GM21619 (cell line): ENCODE measurements at regions not wholly inside any gene's neighbourhood (a gene's known extent, or its start where the extent isn't known, plus 50 kb on each side); places are given as distances from the start of the nearest gene placed in this dataset.

ENCODE experiments used
- ATAC-seq: cut with Tn5 transposase; IDR thresholded peaks from one replicate; pipeline ENCODE4 v1.9.1; 2021; ENCODE audit not compliant: unreplicated experiment

DNA sequence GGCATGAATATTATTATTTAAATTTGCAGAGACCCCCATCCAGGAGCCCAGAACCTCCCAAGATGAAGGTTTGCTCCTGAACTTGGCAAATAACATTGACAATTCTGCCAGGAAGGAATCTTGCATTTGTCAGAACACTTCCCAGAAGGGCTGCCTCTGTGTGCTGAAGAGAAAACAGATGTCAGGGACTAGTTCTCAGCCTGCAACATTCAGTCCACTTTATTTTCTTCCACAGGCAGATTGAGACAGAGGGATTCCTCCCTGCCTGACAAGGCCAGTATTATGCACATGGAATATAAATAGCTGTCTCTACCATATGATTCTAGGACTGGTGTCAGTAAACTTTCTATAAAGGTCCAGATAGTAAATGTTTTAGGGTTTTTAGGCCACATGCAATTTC, 171.5 kb upstream of the SIX2 start:
- no peak for ATAC-seq

DNA sequence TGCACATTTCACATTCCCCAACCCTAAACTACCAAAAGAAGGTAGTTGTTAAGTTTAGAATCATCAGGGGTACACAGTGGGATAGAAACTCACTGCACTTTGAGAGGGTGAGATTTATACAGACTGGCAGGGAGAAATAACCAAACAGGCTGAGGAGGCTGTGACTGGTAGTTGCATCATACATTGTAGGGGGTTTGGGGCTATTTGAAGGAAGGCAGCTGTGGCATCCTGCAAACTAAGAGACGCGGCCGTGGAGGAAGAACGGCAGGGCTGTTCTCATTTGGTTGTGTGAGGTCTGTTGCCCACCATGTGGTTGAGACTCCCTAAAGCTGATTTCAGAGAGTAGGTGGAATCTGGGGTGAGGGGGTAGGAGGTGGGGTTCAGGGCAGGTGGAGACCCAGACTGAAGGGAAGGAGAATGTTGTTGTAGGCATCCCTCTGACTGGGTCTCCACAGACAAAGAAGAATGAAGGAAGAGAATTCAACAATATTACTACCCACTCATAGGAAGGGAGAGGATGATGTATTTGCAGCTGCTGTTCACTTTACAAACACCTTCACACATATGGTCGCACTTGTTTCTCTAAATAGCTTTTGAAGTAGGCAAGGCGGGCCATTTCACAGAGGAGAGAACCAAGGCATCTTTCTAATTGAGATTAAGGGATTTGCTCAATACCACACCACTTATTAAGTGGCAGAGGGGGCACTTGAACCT, 170.9 kb upstream of the SIX2 start:
- no peak for ATAC-seq

DNA sequence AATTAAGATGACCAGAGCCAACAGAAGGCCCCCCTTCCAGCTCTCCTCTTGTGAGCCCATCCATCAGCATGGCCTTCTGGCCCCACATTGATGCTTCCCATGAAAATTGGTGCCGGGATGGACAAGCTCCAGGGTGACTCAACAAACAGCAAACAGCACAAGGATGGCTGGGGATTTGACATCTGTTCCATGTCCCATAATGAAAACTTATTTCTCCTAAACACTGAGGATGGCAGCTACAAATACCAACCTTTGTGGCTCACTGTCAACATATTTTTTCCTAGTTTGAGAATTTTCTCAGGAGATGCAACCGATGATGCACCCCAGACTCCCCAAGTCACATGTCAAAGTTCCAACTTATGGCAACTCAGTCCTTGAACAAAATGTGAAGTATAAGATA, 169.6 kb upstream of the SIX2 start:
- ATAC-seq: no peak

DNA sequence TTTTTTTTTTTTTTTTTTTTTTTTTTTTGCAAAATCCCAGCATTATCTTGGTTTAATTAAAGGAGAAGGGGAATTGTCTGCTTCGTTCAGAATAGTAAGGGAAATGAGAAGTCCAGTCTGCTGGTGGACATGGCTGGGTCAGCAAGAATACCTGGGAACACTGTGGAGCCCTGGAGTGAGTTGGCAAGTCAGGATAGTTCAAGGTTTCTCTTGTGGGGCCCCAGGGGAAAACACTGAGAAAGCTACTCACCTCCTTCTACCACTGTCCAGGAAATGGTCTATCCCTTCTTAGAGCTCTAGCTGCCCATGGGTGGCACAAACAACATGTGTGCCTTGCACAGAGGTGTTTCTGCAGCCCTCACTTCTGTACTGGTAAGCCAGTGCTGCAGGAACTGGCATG, 169.1 kb upstream of the SIX2 start:
- no peak for ATAC-seq

DNA sequence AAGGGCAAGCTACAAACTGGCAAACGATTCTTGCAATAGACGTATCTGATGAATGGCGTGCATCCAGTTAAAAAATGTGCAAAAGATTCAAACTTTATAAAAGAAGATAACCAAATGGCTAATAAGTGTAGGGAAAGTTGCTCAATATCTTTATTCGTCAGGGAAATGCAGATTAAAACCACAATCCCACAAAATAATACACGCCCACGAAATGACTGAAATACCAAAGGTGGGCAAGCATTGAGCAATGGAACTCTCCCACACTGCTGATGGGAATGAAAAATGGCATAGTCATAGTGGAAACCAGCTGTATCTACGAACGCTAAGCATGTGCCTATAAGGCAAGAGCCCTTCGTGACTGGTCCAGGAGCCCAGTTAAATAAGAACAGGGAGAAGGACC, 168.6 kb upstream of the SIX2 start:
- no peak for ATAC-seq

DNA sequence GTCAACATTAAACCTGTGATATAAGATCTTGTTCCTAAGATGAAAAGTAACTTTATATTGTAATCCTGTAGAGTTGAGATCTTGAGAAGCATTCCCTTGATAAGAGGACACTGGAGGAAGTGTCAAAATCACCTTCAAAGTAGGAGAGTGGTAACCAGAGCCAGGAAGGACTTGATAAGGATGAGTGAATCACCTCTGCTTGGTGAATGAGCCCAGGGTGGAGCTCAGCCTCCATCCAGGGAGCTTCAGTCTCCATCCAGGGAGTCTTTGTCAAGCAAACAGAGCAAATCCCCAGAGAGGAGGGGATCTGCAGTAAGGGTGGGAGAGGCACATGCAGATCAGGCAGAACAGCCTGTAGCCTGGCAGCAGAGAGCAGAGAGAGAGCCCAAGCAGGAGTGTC, 167.1 kb upstream of the SIX2 start:
- no peak for ATAC-seq

DNA sequence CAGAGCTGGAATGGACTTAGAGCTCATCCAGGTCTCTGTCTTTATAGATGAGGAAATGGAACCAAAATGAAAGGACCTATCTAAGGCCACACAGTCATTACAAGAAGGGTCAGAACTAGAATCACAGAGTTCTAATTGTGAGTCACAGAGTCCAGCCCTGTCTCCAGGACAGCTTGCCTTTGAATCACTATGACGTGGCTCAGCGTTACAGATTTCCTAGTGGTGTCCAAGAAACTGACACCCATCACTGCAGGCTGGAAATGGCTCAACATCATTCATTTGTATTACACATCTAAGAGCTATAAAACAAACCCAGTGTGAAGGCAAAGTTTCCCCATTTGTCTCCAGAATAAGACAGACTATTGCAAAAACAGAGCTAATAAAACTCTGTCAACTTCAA, 164.3 kb upstream of the SIX2 start:
- ATAC-seq: no peak

DNA sequence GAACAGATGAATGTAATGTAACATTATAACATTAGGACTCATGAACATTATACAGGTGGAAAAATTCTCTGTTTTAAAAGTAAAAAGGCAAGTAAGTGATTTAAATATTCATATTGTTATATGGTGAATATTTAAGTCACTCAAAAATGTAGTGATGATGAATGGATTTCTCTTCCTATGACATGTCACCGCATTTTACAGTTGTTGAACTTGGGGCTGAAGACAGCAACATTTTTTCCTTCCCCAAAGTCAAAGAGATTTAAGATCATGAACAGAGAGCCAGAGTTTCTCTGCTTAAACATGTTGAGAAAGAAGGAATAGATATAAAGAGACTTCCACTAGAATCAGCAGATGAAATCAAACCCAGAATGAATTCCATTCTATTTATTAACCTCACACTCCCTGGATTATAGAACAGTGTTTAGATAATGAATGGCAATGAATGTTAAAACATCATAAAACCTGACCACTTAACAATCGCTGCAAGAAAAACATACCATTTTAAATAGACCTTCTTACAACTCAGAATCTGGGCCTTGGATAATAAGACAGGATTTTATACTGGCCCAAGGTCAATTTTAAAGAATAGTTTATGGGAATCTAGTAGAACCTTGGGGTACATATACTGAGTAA, 163.6 kb upstream of the SIX2 start:
- no peak for ATAC-seq

DNA sequence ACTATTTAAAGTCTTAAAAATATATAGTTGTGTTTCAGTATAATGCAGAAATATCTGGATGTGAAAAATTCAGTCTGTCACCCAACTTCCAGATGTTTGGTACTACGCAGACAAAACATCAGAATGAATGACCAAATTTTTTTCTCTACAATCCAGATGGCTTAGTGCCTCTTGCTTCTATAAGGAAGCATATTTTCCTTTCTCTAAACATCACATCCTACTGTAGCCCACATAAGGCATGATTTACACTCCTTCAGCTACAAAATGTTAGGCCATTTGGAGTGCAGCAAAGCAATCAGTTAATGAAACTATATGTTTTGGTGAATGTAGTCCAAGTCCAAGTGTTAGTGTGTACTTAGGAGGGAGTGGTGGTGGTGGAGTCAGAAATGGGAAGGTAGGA, 162.9 kb upstream of the SIX2 start:
- ATAC-seq: no peak

DNA sequence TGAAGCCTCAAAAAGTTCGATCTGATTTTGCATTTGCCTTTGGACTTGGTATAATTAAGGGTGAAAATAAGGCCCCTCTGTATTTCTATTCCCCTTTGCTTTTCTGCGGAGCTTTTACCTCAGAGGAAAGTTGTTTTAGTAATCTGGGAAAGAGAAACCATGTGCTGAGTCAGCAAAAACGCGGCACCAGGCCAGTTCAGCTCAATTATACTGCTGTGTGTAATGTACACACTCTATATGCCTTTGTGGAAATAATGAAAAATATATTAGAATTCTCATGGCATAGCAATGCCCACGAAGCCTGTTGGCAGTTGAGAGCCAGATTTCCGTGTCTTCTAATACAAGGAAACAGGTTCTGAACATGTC, 161.9 kb upstream of the SIX2 start:
- ATAC-seq: no peak

DNA sequence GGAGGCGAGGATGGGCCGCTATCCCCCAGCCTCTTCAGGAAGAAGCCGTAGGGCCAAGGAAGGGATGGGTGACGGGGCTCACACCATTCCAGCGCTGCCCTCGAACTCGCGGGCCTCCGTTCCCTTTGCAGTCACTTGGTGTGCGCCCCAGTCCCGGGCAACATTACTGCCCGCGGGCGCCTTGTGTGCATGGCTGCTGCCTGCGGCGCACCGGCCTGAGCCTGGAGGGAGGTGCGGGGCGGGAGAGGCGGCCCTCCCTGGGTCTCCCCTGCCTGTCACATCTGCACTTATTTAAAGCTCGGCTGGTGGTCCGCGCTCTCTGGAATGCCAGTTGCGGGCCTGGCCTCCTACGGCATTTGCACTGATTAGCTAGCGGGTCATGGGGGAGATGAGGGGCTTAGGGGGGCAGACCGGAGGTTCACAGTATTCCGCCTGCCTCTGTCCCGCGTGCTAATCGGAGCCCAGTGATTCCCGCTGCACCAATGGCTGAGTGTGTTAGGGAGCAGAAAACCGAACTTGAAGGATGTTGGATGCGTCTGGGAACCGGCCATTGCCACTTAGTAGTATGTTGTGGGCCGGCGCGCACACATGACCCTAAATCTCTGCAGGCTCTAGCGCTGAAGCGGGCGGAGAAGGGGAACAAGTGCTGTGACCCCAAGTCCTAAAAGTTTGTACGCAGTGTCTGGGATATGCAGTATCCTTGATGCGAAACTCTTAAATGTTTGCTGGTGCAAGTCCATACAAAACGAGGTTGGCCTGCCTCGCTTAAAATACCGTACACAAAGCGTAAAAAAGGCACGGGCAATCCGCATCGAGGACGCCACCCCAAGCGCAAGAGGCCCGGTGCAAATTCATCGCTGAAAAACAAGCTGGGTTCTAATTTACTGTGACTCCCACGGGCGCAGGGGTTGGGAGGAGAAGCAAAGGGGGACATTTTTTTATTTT, 161.2 kb upstream of the SIX2 start:
- no peak for ATAC-seq

DNA sequence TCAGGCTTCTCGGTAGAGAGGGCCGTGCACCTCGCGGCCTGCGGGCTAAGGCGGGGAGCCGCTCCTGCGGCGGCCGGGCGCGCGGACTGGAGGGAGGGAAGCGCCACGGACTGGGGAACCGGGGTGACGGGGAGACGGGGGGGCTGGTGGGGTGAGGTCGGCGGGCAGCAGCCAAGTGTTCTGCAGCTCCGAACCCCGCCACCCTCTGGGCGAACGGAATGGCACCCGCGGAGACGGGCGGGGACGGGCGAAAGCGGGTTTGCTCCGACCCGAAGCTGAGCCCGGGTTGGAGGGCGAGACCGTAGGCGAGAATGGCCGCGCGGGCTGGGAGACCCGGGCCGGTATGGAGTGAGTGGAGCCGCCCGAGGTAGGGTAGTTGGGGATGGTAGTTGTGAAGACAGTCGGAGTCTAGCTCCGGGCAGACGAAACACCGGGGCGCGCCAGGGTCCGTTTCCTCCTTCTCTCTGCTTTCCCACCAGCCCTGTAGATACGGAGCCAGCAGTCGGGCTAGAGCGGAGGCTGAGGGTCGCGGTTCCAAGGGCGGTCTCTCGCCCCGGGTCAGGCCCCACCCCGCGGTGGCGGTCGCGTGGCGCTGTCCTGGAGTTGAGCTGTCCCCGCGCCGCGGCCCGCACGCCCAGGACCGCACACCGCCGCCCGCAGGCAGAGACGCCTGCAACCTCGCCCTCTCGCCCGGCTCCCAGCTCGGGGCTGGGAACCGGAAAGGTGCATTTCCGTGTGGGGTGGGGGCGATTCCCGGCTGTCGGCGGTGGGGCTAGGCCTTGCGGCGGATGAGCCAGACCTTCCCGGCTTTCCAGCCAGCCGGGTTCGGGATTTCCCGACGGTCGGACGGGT, 160.3 kb upstream of the SIX2 start:
- no peak for ATAC-seq

DNA sequence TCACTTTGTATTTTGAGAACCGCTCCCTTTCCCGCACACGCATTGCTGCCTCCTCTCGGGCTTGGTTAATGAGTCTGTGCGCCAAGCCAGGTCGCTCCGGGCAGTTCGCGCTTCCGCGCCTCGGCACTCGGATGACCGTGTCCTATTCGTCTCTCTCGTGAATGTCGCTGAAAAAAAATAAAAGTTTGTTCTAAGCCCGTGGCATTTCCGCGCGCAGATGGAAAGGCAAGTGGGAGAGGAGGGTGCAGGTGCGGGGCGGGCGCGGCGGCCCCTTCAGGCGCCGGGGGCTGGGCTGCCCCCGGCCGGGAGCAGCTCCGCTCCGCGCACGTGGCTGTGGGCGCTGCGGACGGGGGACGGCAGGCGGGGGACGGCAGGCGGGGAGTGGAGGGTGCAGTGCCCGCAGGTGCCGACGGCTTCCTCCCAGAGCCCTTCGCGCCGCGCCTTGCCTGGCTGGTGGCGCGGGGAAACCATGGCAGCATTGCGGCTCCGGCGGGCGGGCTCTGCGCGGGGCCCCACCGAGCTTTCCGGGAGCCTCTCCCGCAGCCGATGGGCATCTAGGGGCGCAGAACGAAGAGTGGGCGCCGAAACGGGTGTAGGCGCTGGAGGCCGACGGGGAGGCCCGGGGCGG, 159.6 kb upstream of the SIX2 start:
- ATAC-seq: no peak

DNA sequence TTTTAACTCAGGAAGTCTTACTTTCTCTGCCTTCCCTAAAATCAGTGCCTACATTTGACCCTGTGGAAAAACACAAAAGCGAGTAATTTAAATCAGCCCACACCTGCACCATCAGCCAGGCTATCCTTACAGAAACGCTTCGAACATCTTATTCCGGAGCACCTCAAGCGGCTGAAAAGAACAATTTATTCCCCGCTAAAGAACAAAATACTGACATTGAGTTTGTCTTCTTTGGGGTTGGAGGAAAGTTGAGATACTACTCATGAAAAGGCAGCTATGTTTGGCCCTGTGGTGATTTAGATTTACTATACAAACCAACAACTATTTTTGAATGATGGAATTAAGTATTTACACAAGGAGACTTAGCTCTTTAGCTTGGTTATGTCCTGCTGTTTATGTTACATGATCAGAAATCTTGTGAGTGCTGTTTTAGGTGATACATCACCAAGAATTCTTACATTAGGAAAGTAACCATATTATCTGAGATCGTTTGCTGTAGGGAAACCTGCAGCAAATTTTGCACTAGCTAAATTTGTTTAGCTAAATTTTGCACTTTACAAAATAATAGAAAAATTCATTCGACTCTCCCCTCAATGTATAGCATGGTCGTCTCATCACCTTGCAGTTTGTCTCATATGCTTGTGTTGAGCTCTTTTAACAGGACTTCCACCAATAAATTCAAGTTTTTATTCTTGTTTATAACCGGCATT, 158.8 kb upstream of the SIX2 start:
- no peak for ATAC-seq

DNA sequence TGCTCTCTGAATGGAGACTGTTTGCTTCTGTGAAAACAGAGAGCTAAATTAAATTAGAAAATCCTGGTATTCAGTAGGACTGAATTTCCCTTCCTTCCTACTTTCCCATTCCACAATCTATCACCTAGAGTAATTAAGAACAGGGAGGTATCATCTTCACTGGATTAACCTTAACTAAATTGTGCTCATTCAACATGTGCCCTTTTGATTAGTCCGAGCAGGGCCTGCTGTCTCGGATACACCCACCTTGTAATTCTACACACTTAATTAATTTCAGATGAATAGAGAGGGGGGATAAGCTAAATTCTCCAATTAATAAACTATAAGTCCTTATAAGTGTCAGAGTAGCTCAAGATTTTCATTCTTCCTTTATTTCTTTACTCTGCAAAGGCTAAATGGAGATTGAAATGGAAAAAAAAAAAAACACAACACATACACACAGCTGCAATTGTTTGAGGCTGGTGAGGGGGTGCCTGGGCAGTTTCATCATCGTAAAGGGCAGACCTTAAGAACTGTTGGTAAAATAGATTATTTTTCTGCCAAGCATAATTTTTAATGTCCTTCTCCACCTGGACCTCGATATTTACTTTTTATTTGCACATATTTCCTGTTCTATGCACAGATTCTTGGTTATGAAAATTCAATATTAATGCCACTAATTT, 157.1 kb upstream of the SIX2 start:
- no peak for ATAC-seq

DNA sequence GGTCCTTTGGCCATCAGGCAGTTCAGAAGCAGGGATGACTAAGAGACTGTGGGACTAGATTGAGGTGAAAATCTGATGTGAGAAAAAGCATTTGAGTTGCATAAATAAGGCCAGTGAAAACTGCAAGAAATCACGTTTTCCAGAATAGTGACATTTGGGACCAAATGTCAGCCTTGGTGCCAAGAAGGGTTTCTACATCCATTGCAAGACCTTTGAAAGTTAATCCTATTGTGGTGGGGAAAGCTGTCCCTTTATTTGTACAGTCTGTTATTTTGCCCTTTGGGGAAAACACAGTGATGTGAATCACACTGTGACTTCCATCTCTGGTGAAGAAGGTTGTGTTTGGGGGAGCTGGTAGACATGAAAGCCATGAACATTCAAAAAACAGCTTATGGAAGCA, 153.5 kb upstream of the SIX2 start:
- ATAC-seq: no peak

DNA sequence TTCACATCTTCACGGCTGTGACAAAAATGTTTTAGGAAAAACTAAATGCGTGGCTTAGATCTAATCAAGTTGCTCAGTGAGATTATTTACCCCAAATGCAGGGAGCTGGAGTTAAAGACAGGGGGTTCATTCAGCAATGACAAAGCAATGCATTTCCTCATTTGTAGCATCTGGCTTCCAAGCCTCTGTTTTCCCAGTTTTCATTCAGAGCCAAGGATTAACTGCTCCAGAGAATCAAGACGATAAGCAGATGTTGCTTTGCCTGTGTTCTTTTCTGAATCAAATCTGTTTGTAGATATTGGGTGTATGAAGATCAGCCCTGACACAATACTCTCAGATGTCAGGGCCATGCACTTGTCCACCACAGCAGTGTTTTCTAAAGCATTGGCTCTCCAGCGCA, 147.4 kb upstream of the SIX2 start:
- ATAC-seq: no peak

DNA sequence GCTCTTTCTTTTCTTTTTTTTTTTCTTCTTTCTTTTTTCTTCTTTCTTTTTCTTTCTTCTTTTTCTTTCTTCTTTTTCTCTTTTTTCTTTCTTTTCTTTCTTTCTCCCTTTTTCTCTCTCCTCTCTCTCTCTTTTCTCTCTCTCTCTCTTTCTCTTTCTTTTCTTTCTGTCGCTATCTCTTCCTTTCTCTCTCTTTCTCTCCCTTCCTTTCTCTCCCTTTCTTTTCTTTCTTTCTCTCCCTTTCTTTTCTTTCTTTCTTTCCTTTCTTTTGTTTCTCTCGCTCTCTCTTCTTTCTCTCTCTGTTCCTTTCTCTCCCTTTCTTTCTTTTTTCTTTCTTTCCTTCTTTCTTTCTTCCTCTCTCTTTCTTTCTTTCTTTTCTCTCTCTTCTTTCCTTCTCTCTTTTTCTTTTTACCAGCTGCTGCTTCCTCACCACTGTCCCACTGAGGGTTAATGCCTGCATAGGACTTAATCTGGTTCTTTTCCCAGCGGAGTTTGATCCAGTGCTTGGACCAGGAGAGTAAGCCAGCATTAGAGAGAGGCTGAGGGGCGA, 145.4 kb upstream of the SIX2 start:
- ATAC-seq: no peak

DNA sequence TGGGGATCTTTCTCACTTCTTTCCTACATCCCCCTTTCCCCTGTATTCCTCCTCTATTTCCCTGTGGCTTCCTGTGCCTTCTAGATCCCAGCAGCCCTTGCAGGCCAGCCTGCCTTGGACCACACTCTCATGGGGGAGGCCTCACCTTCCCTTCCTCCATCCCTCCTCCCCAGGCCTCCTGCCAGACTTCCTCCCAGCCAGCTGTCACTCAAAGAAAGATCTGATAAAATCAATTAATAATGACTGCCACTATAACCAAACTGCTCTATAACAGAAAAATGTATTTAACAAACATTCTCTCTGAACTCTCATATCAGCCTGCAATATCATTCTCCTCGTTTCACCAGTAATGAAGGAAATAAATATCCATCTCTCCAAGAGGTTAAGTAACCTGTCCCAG, 144.9 kb upstream of the SIX2 start:
- no peak for ATAC-seq
